Glutamatergic neuron (in vitro differentiated cells): ENCODE measurements at regions not wholly inside any gene's neighbourhood (a gene's known extent, or its start where the extent isn't known, plus 50 kb on each side); places are given as distances from the start of the nearest gene placed in this dataset.

ENCODE experiments used
- DNase-seq: peaks from one replicate; pipeline ENCODE4 v3.0.0; 2022
- H3K27ac Mint-ChIP-seq: one replicate; pipeline ENCODE4 v1.8.0; 2020; ENCODE audit warnings: mild to moderate bottlenecking, mixed read lengths, inconsistent platforms; ENCODE audit not compliant: unreplicated experiment
- H3K27me3 Mint-ChIP-seq: one replicate; pipeline ENCODE4 v1.8.0; 2020; ENCODE audit warnings: mild to moderate bottlenecking, moderate library complexity, mixed read lengths, inconsistent platforms; ENCODE audit not compliant: unreplicated experiment
- H3K36me3 Mint-ChIP-seq: one replicate; pipeline ENCODE4 v1.8.0; 2020; ENCODE audit warnings: mild to moderate bottlenecking, mixed read lengths, inconsistent platforms; ENCODE audit not compliant: unreplicated experiment
- H3K4me1 Mint-ChIP-seq: one replicate; pipeline ENCODE4 v1.8.0; 2020; ENCODE audit warnings: mild to moderate bottlenecking, low read depth, mixed read lengths, inconsistent platforms; ENCODE audit not compliant: unreplicated experiment
- H3K4me3 Mint-ChIP-seq: one replicate; pipeline ENCODE4 v1.8.0; 2020; ENCODE audit warnings: mild to moderate bottlenecking, mixed read lengths, inconsistent platforms; ENCODE audit not compliant: unreplicated experiment
- H3K9me3 Mint-ChIP-seq: one replicate; pipeline ENCODE4 v1.8.0; 2020; ENCODE audit warnings: mild to moderate bottlenecking, moderate library complexity, mixed read lengths, inconsistent platforms; ENCODE audit not compliant: unreplicated experiment
- TF ChIP-seq, protein P1 (sequence below): fragments of 200-600 bp; sonication (generic); IDR thresholded peaks from one replicate; pipeline ENCODE4 v1.5.0; 2021; ENCODE audit not compliant: partially characterized antibody, unreplicated experiment

- H3K27ac Mint-ChIP-seq: no peak overlapping the region
- H3K4me1 Mint-ChIP-seq: peaks cover 9% of the 10 kb centered on the region
- H3K9me3 Mint-ChIP-seq: no peaks in the 10 kb centered on the region
- no peaks in the 10 kb centered on the region for H3K27me3 Mint-ChIP-seq
- H3K36me3 Mint-ChIP-seq: no peaks in the 10 kb centered on the region
- H3K4me3 Mint-ChIP-seq: no peak overlapping the region
- TF ChIP-seq, protein P1, sequence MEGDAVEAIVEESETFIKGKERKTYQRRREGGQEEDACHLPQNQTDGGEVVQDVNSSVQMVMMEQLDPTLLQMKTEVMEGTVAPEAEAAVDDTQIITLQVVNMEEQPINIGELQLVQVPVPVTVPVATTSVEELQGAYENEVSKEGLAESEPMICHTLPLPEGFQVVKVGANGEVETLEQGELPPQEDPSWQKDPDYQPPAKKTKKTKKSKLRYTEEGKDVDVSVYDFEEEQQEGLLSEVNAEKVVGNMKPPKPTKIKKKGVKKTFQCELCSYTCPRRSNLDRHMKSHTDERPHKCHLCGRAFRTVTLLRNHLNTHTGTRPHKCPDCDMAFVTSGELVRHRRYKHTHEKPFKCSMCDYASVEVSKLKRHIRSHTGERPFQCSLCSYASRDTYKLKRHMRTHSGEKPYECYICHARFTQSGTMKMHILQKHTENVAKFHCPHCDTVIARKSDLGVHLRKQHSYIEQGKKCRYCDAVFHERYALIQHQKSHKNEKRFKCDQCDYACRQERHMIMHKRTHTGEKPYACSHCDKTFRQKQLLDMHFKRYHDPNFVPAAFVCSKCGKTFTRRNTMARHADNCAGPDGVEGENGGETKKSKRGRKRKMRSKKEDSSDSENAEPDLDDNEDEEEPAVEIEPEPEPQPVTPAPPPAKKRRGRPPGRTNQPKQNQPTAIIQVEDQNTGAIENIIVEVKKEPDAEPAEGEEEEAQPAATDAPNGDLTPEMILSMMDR: no peak
- no peak for DNase-seq
These were observed 412.1 kb downstream of the MZT1 start for GRCh38 chr13:72315312-72315711.

- Mint-ChIP-seq H3K4me3 (no peak overlapping the region), H3K36me3 (no peaks in the 10 kb centered on the region), H3K27me3 (no peaks in the 10 kb centered on the region), H3K27ac (peak overlapping the region; percentile 39), H3K9me3 (no peaks in the 10 kb centered on the region), H3K4me1 (peaks cover 9% of the 10 kb centered on the region)
- TF ChIP-seq, protein P1: no peak
- DNase-seq: no peak
These were observed 413.2 kb downstream of the MZT1 start for GRCh38 chr13:72314210-72314609.

DNA sequence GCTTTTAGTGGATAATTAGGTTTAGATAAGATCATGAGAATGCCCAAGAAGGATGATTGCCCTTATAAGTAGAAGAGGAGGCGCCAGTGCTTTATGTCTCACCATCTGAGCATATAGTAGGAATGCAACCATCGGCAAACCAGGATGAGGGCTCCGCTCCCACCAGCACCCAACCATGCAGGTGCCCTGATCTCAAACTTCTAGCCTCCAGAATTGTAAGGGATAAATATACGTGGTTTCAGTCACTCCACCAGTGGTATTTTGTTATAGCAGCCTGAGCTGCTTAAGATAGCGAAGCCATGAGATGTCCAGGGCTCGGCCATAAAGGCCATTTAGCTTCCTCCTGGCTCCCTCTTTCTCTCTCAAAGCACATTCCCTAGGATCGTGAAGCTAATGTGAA, 413.9 kb downstream of the MZT1 start:
- Mint-ChIP-seq H3K4me3 (no peak overlapping the region), H3K4me1 (peaks cover 9% of the 10 kb centered on the region), H3K27me3 (no peaks in the 10 kb centered on the region), H3K27ac (peak overlapping the region; percentile 39), H3K36me3 (no peaks in the 10 kb centered on the region), H3K9me3 (no peaks in the 10 kb centered on the region)
- no peak for DNase-seq
- TF ChIP-seq, protein P1: no peak

GRCh38 chr13:72303941-72304746, 423.3 kb downstream of the MZT1 start:
- H3K27me3 Mint-ChIP-seq: no peaks in the 10 kb centered on the region
- TF ChIP-seq, protein P1: no peak
- no peak for DNase-seq
- H3K9me3 Mint-ChIP-seq: no peaks in the 10 kb centered on the region
- H3K36me3 Mint-ChIP-seq: no peaks in the 10 kb centered on the region
- H3K27ac Mint-ChIP-seq: no peak overlapping the region
- H3K4me1 Mint-ChIP-seq: no peaks in the 10 kb centered on the region
- no peak overlapping the region for H3K4me3 Mint-ChIP-seq

- H3K36me3 Mint-ChIP-seq: no peaks in the 10 kb centered on the region
- no peak for DNase-seq
- H3K4me1 Mint-ChIP-seq: no peaks in the 10 kb centered on the region
- H3K4me3 Mint-ChIP-seq: no peak overlapping the region
- no peaks in the 10 kb centered on the region for H3K9me3 Mint-ChIP-seq
- H3K27me3 Mint-ChIP-seq: no peaks in the 10 kb centered on the region
- no peak overlapping the region for H3K27ac Mint-ChIP-seq
- TF ChIP-seq, protein P1: no peak
These were observed 429.2 kb upstream of the DACH1 start for GRCh38 chr13:72296246-72296645.
